Suprapubic skin (tissue), 3 donors: ENCODE measurements at regions not wholly inside any gene's neighbourhood (a gene's known extent, or its start where the extent isn't known, plus 50 kb on each side); places are given as distances from the start of the nearest gene placed in this dataset.

Experiments
- POLR2A ChIP-seq, 2 donors: fragments of 450-650 bp; IDR thresholded peaks; one replicate each; pipeline ENCODE4 v1.6.1; 2017; ENCODE audit warnings: antibody characterized with exemption in 2 of 2, mild to moderate bottlenecking in 2 of 2, moderate library complexity in 2 of 2
- TF ChIP-seq, protein P1 (sequence below), 2 donors: fragments of 200-600 bp in 1 of 2; fragments of 450-650 bp in 1 of 2; sonication (generic) in 1 of 2; IDR thresholded peaks; one replicate each; pipeline ENCODE4 v1.5.1; 2016 to 2019; ENCODE audit warnings: antibody characterized with exemption in 2 of 2, mild to moderate bottlenecking in 1 of 2, moderate library complexity in 1 of 2

DNA sequence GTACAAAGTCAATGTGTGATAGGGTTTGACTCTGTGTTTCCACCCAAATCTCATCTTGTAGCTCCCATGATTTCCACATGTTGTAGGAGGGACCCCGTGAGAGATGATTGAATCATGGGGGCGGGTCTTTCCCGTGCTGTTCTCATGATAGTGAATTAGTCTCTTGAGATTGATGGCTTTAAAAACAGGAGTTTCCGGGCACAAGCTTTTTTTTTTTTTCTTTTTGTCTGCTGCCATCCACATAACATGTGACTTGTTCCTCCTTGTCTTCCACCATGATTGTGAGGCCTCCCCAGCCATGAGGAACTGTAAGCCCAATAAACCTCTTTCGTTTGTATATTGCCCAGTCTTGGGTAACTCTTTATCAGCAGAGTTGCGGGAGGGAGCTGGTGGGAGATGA lies 259.6 kb downstream of the TUSC7 start:
- TF ChIP-seq, protein P1, sequence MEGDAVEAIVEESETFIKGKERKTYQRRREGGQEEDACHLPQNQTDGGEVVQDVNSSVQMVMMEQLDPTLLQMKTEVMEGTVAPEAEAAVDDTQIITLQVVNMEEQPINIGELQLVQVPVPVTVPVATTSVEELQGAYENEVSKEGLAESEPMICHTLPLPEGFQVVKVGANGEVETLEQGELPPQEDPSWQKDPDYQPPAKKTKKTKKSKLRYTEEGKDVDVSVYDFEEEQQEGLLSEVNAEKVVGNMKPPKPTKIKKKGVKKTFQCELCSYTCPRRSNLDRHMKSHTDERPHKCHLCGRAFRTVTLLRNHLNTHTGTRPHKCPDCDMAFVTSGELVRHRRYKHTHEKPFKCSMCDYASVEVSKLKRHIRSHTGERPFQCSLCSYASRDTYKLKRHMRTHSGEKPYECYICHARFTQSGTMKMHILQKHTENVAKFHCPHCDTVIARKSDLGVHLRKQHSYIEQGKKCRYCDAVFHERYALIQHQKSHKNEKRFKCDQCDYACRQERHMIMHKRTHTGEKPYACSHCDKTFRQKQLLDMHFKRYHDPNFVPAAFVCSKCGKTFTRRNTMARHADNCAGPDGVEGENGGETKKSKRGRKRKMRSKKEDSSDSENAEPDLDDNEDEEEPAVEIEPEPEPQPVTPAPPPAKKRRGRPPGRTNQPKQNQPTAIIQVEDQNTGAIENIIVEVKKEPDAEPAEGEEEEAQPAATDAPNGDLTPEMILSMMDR (IDR thresholded peaks at IDR 0.05), result no peak
- no peak for TF ChIP-seq POLR2A (IDR thresholded peaks at IDR 0.05)
